T-helper 2 cell treated with Interferon-gamma antibody and Interleukin-4, amounts not matched to agents 100 ng/mL and 5 ng/mL, for 36 hours (primary cell): ENCODE measurements at regions not wholly inside any gene's neighbourhood (a gene's known extent, or its start where the extent isn't known, plus 50 kb on each side); places are given as distances from the start of the nearest gene placed in this dataset.
"Not testable (repeated sequence)": the region's sequence is repeated elsewhere in the genome, so short reads cannot be mapped to it uniquely, and the experiment has no call there.

Source experiments
- intact Hi-C: fragments of 100-400 bp; cut with micrococcal nuclease; formaldehyde crosslinking; loops from one replicate; pipeline ENCODE4 v1.15.1; 2023

DNA sequence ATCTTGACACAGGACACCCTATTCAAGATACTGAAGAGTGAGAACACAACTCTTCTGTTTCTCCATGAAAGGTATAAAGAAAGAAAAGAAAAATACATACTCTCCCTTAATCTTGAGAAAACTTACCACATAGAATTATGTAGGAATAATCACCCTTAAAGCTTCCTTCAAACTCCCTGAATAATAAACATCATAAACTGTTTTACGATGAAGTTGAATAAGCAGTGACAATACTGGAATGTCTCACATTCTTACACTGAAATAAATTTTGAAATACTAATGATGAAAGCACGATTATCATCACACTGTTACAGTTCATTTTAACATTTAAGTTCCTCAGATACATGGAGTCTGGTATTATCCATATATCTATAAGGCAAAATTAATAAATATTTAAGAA, 306.2 kb downstream of the IPMK start:
- intact Hi-C loops, result no loop called here

DNA sequence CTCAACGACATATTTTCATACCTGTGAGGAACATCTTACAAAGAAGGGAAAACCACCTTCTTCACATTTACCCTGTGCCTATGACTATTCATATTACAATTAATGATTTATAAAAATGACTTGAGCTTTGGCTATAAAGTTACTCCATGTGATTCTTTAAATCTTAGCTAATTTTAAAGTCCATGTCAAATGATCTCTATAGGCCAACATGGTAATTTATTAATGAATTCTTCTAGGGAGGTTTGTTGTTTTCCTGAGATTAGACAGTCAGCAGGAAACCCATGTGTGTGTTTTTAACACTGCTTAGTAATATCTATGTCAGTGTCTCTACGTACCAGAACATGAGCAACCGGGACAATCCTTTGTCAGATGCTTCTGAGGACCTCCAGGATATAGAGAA, 307.3 kb downstream of the IPMK start:
- intact Hi-C loops, result no loop called here

DNA sequence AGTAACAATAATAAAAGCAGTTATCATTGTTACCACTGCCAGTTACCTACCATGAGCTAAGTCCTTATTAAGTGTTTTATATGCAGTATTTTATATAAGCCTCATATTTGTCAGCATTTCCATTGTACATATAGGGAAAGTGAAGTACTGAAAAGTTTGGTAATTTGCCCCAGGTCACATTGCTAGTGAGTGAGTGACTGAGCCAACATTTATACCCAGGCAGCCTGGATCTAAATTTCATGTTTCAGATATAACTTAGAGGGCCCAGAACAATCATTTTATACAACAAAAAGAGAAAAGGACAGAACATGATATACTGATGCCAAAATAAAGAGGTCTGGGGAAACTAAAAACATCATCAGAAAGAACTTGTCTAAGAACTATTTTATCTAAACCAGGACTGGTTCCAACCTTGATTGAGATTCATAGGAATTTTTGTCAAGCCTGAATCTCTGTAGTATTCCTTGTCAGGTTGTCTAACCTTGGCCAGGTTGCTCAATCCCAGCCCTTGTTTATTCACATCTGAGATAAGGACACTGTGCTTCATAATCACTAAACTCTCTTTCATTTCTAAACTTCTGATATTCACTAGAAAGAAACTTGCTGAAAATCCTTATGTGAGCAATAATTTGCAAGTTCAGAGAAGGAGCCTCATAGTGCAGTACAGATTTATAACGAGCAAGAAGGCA, 308.2 kb downstream of the IPMK start:
- intact Hi-C loops, result no loop called here

DNA sequence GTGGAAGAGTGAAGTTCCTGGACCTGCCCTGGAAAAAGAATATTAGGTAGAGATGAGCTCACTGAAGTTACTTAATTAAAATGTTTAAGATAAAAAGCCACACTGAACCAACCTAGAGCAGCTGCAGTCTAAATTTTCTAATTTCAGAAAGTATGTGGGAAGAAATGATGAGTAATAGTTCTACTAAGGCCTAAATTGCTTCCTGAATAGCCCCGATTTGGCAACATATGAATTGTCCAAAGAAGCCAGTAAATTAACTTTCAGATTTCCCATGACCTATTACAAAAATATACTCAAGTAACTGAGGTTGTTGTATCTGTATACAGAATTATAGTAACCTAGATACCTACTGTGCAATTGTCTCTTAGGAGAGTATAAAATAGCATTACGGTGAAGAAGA, 312.6 kb downstream of the IPMK start:
- intact Hi-C loops, result no loop called here

DNA sequence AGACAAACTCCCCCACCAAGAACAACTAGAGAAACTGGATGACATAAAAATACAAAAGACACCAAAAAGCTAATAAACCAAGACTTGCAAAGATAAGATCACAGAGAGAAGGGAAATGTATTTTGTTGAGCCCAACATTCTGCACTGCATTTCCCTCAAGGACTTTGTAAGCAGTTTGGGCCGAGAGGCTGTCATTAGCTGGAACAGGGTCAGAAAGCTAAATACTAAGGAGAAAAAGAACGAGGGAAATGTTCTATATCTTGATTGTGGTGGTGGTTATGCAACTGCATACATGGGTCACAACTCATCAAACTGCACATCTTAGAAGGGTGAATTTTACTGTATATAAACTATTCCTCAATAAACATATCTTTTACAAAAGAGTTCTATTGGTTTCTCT, 315.0 kb downstream of the IPMK start:
- intact Hi-C loops, result no loop called here

DNA sequence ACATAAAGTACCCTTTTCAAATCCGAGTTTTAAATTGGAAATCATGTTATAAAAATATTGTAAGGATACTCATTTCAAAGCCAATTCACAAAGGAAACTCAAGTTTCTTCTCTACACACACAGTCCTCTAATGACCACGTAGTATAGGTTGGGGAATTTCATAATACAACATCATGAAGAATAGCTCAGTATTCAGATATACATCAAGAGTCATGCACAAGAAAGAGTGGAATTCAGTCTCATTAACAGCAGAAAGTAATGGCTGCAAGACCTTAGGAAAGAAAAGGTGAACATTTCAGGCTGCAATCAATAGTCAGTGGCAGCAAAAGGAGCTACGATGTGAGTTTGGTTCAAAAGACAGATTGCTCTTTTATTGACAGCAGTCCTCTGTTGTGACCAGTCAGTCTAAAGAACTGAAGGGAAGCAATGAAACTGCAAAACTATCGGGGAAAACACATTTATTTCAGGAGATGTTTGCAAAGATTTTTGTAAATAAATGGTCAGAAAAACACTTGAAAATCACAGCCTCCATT, 317.2 kb downstream of the IPMK start:
- intact Hi-C loops, result no loop called here

DNA sequence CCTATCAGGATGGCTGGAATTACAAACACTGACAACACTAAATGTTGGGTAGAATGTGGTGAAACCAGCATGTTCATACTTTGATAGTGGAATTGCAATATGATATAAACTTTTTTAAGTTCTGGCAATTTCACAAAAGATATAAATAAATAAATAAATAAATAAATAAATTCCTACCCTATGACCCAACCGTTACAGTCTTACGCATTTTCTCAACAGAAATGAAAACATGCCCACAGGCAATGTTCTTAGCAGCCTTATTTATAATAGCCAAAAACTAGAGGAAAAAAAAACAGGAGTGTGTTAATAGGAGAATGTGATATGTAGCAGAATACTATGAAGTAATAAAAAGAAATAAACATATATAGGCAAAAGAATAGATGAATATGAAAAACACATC, 318.9 kb downstream of the IPMK start:
- intact Hi-C loops, result no loop called here

DNA sequence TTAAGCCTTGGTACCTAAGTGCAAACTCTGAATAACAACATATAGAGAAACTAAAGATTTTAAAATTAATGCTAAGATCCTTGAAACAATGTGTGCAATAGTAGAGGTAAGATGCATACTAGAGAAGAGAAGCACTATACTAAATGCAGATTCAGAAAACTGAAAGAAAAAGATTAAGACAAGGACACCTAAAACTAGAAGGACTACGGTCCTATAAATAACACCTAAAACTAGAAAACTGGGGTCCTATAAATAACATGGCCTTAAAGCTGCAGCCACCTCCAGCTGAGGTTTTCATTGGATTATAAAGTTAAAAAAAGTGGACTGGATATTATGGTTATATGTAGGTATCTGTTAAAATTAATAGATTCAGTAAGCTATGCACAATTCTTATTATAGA, 320.9 kb downstream of the IPMK start:
- intact Hi-C loops, result no loop called here

DNA sequence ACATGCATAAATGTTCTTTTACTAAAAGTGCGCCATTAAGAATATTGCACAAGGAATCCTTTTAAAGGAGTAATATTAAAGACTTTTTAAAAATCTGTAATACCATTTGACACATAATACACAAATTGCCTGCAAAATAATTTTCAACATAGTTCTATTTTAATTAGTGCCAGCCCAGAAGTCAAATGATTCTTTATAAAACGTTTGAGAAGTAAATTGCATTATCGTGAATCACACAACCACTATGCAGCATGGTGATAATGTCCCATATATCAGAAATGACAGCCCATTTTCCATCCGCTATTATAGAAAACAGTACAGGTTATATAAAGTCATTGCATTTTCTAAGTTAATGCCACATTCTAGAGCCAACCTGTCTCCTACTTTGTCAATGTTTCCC, 324.0 kb downstream of the IPMK start:
- intact Hi-C loops, result no loop called here

DNA sequence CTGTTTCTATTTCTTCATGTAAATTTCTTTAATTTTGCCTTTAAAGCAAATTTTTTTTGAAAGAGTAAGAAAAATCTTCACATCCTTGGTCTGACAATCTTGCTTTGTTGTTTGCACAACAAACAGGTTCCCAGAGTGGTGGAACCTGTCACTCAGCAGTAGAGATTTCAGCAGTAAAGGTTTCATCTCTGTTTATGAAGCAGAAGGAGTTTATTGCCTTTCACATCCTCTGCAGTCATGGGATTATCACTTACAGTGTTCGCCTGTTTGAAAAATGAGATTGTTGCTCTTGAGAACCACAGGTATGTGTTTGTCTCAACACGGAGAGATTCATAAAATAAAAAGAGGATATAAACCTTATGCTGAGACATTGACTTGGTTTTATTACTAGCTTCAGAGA, 342.6 kb downstream of the IPMK start:
- intact Hi-C loops, result no loop called here

DNA sequence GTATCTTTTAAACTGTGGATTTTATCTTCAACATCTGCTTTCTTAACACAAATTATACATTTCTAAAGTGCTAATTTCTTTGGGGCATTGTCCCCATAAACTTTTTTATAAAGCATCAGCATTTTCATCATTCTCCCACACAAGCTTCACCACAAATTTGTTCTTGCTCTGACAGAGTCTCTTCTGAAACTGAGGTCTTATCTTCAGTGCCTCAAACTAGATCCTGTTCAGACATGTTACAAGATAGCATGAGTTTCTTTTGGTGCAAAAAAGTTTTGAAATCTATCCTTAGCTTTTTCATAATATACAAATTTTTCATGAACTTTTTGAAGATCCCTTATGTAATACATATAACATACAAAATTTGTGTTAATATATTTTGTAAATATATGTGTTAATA, 346.6 kb downstream of the IPMK start:
- intact Hi-C loops, result no loop called here

DNA sequence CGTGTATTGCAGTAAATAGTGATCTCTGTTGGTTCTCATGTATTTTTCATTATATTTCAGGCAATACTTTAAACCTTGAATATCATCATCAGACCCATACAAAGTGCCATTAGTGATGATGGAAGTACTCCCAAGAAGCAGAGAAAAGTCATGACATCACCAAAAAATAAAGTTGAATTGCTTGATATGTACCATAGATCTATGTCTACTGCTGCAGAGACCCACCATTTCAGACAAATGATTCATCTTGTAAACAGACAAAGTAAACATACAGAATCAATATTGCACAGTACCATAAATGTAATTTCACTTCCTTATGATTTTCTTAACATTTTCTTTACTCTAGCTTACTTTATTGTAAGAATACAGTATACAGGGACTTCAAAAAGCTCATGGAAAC, 347.8 kb downstream of the IPMK start:
- intact Hi-C loops, result no loop called here

DNA sequence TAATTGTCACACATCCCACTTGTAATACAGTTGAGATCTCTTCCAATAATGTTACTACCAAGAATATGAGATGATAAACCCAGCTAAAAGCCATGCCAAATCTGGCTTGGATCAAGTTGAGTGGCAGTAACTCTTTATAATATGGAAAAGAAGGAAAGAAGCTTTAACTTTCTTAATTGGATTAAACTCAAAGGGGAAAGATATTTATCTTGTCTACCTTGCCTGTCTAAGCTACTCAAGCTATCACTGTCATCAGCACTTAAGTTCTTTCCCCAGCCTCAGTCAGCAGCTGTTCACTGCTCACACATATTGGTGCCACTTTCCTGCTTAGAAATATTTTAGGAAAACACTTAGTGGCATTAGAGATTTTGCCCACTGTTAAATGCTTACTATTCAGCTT, 350.7 kb downstream of the IPMK start:
- intact Hi-C loops, result no loop called here

DNA sequence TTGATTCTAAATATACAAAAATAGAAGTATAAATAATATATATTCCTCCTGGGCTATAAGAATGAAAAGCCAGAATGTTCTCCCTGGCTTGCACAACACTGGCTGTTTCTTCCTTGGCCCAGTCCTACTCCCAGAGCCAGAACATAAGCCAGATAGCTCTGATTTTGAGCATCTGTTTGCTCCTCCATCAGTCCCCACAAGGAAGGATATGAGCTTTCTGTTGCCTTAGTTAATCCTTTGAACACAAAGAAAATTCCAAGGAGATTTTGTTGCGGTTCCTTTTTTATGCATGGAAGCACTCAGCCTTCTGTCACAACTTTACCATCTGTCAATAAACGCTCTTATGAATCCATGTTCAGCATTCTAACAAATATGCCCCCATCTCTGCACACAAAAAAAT, 361.8 kb downstream of the IPMK start:
- intact Hi-C loops, result no loop called here

DNA sequence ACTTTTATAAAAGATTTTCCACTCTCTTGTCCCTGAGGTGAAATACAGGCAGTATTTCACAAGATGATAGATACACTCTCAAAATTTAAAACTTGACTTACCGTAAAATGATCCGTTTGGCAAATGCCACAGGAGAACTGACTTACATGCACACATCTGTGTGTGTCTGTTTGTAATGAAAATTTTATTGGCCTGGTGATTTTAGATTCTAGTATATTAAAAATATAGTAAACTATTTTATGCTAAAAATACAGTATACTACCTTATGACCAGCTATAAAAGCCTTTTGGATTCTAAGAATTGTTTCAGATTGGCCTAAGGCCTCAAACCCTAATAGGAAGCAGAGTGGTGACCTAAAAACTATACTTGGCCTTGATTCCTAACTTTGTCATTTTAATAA, 362.7 kb downstream of the IPMK start:
- intact Hi-C loops, result no loop called here

DNA sequence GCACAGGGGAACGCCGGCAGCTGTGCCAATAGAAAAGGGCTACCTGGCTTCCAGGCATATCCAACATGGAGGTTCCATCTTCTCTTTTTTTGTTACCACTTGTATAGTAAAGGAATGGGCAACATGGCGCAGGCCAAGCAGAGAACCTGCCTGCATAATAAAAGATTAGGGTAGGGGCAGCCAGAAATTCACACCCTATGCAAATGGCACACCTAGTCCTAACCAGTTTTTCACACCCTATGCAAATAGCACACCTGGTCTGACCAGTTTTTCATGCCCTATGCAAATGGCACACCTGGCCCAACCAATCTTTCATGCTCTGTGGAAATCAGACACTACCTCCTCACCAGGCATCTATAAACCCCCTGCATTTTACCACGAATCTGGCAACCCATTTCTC, 369.5 kb downstream of the IPMK start:
- intact Hi-C loops, result no loop called here

DNA sequence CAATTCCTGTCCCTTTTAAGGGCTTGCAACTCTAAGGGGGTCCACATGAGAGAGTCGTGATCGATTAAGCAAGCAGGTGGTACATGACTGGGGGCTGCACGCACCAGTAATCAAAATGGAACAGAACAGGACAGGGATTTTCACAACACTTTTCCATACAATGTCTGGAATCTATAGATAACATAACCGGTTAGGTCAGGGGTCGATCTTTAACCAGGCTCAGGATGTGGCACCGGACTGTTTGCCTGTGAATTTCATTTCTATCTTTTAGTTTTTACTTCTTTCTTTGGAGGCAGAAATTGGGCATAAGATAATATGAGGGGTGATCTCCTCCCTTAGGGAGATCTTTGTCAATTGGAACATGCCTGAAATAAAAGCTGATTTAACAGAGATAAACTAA, 370.1 kb downstream of the IPMK start:
- intact Hi-C loops, result no loop called here

DNA sequence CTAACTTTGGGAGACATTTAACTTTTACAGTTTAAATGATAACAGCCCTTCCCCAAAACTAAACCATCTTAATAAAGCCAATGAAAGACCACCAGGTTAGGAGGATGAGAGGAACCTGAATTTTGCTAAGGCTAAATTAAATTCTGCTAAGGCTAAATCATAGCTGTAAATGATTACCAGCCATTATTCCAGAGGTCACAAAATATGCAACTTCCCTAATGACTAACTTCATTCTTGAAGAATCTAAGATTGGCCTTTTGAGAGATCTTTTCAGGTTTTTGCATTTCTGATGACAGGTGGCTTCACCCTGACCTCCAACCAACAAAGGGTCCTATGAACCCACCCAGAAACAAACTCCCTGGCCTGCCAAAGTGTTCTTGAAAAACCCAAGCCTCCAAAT, 373.3 kb downstream of the IPMK start:
- intact Hi-C loops, result no loop called here

DNA sequence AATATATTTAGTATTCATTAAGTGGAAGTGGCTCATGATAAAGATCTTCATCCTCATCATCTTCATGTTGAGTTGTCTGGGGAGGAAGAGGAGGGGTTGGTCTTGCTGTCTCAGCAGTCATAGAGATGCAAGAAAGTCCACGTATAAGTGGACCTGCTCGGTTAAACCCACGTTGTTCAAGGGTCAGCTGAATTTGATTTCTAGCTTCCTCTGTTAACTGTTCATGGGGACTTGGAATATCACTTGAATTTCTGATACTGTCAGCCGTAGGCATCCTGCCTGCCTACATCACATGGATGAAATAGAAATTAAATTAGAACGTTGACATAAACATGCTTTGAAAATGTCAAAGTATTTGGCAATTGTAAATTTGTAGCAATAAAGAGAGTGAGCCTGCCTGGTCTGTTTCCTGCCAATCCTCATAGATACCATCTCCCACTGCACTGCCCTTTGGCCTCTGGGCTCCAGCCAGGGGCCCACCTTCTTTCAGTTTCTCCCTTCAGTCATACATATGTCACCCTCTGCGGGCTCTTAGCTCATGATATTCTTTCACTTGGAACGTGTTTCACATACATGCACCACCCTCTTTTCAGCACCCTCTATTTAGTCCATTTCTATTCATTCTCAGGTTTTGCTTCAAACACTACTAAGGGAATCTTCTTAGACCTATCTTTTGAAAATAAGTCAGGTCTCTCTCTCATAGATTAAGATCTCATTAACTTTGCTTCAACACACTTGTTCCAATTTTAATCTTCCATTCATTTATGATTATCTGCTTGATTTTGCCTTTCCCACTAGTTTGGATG, 376.3 kb downstream of the IPMK start:
- intact Hi-C loops, result no loop called here

DNA sequence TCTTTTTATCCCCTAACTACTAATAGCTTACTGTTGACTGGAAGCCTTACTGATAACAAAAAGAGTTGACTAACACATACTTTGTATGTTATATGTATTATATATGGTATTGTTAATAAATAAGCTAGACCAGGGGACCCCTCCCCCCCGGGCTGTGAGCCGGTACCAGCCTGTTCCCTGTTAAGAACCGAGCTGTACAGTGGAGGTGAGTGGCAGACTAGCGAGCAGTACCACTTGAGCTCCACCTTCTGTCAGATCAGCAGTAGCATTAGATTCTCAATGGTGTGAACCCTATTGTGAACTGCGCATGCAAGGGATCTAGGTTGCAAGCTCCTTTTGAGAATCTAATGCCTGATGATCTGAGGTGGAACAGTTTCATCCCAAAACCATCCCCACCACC, 377.0 kb downstream of the IPMK start:
- intact Hi-C loops, result no loop called here

DNA sequence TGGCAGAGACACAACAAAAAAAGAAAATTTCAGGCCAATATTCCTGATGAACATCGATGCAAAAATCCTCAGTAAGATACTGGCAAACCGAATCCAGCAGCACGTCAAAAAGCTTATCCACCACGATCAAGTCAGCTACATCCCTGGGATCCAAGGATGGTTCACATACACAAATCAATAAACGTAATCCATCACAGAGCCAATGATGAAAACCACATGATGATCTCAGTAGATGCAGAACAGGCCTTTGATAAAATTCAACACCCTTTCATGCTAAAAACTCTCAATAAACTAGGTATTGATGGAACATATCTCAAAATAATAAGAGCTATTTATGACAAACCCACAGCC, 382.1 kb downstream of the IPMK start:
- intact Hi-C loops, result not testable (repeated sequence)

DNA sequence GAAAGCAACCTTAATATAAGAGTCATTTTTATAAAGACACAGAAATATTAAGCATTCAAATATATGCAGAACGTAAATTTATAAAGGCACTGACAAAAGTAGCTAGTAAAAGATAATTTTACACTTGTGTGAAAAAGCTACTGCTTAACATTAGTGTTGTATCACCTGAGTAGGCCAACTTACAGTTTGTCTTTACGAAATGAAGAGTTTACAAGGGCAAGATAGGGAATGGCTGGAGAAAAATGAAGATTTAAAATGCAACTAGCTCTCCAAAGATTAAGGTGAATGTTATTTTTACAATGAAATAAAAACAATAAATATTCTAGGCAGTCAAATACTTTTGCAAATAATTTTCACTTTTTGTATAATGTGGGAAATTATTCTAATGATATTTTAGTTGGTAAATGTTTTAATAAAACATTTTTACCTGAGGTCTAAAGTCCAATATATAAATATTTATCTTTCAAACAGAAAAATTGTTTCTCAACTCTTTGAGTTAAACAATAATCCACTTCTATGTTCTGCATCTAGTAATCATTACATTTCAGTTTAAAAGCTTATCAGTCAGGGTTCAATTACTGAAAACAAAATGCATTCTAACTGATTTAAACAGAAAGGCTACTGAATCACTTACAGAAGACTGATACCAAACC, 382.6 kb downstream of the IPMK start:
- intact Hi-C loops, result no loop called here

DNA sequence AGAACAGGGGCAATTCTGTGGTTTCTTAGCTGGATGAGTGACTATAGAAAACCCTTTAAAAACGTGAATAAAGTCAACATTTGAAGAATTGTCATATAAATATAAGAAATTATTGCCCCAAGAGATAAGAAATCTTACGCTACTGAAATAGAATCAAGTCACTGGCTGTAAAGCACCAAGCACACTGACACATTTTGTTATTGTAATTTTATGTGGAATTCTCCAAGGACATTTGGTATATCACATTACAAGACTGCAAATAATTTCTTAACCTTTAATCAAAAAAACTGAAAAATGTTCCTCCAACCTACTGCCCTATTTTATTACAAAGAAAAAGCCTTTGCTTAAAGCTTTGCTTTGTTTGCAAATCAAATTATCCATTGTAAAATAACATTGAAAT, 383.3 kb downstream of the IPMK start:
- intact Hi-C loops, result no loop called here
